SK-N-SH (cell line): ENCODE measurements at regions not wholly inside any gene's neighbourhood (a gene's known extent, or its start where the extent isn't known, plus 50 kb on each side); places are given as distances from the start of the nearest gene placed in this dataset.

ENCODE experiments used
- CTCF ChIA-PET: fragments of 300-600, 350-600 bp; formaldehyde crosslinking; extraction: SDS; loops from one replicate; lab custom pipeline; 2021; lab: Yijun Ruan, JAX
- POLR2A ChIA-PET: fragments of 350-600 bp; sonication (Branson Sonifier 250); formaldehyde crosslinking; extraction: SDS; loops from one replicate; lab custom pipeline; 2020; ENCODE audit warnings: antibody characterized with exemption, inconsistent platforms; lab: Yijun Ruan, JAX
- DNase-seq: peaks from one replicate; pipeline ENCODE4 v3.0.0; 2012
- H2AFZ ChIP-seq: fragments of 200-600 bp; sonication (generic); 2 replicates; pipeline ENCODE4 v1.8.1; 2016; ENCODE audit warnings: antibody characterized with exemption, mild to moderate bottlenecking, low read depth
- H3F3A ChIP-seq: fragments of 200-600 bp; sonication (generic); replicated peaks from 2 replicates; pipeline ENCODE3; 2016; ENCODE audit warnings: antibody characterized with exemption, mild to moderate bottlenecking; ENCODE audit not compliant: insufficient read depth
- H3K27ac ChIP-seq, 2 experiments: fragments of 200-500 bp in 1 of 2; fragments of 200-600 bp in 1 of 2; sonication (Bioruptor generic) in 1 of 2; sonication (generic), shearing (Covaris generic) in 1 of 2; 2 replicates each; pipeline versions ENCODE4 v1.5.1 to v1.6.1; 2014 to 2016; ENCODE audit warnings: low read depth in 2 of 2, inconsistent platforms in 1 of 2, low read length in 1 of 2, mild to moderate bottlenecking in 1 of 2, mixed read lengths in 1 of 2
- H3K27me3 ChIP-seq: fragments of 200-600 bp; sonication (generic), shearing (Covaris generic); 2 replicates; pipeline ENCODE4 v1.6.1; 2016; ENCODE audit warnings: mixed run types; ENCODE audit not compliant: insufficient read depth
- H3K36me3 ChIP-seq, 2 experiments: fragments of 200-500 bp in 1 of 2; fragments of 200-600 bp in 1 of 2; sonication (Bioruptor generic) in 1 of 2; sonication (generic) in 1 of 2; replicated peaks in 1 of 2; 2 replicates each; pipeline versions ENCODE3 to v1.5.1; 2014 to 2016; ENCODE audit warnings: low read length in 1 of 2, mild to moderate bottlenecking in 1 of 2; ENCODE audit not compliant: insufficient read depth in 2 of 2, control insufficient read depth in 1 of 2
- H3K4me1 ChIP-seq, 2 experiments: fragments of 200-500 bp in 1 of 2; fragments of 200-600 bp in 1 of 2; sonication (Bioruptor generic) in 1 of 2; sonication (generic), shearing (Covaris generic) in 1 of 2; 2 replicates each; pipeline versions ENCODE4 v1.5.1 to v1.6.1; 2014 to 2016; ENCODE audit warnings: low read depth in 1 of 2, low read length in 1 of 2, mixed run types in 1 of 2; ENCODE audit not compliant: insufficient read depth in 2 of 2, control insufficient read depth in 1 of 2
- H3K4me2 ChIP-seq: fragments of 200-600 bp; sonication (generic), shearing (Covaris generic); 2 replicates; pipeline ENCODE4 v1.6.1; 2017; ENCODE audit warnings: mixed run types
- H3K4me3 ChIP-seq, 2 experiments: fragments of 200-500 bp in 1 of 2; fragments of 200-600 bp in 1 of 2; sonication (Bioruptor generic) in 1 of 2; sonication (generic), shearing (Covaris generic) in 1 of 2; 2 replicates each; pipeline versions ENCODE4 v1.5.1 to v1.8.1; 2014 to 2016; ENCODE audit warnings: low read depth in 2 of 2, inconsistent platforms in 1 of 2, low read length in 1 of 2, mild to moderate bottlenecking in 1 of 2, mixed read lengths in 1 of 2, moderate library complexity in 1 of 2
- H3K79me2 ChIP-seq: fragments of 200-600 bp; sonication (generic); 2 replicates; pipeline ENCODE4 v1.8.1; 2017; ENCODE audit warnings: mild to moderate bottlenecking; ENCODE audit not compliant: insufficient read depth
- H3K9ac ChIP-seq: fragments of 200-600 bp; sonication (generic); 2 replicates; pipeline ENCODE4 v1.6.1; 2017; ENCODE audit warnings: mixed run types
- H3K9me2 ChIP-seq: fragments of 200-600 bp; sonication (generic); 2 replicates; pipeline ENCODE4 v1.6.1; 2017; ENCODE audit warnings: mixed run types
- H3K9me3 ChIP-seq: fragments of 200-600 bp; sonication (generic); 2 replicates; pipeline ENCODE4 v1.6.1; 2017; ENCODE audit warnings: mixed run types, mild to moderate bottlenecking, moderate library complexity
- H4K20me1 ChIP-seq: fragments of 200-600 bp; sonication (generic); 2 replicates; pipeline ENCODE4 v1.6.1; 2017; ENCODE audit warnings: mild to moderate bottlenecking, mixed run types; ENCODE audit not compliant: insufficient read depth
- FOXM1 ChIP-seq: IDR thresholded peaks from 2 replicates; pipeline ENCODE4 v1.4.0; 2012; ENCODE audit warnings: low read depth, mild to moderate bottlenecking
- NFIC ChIP-seq: IDR thresholded peaks from 2 replicates; pipeline ENCODE4 v1.4.0; 2012; ENCODE audit warnings: borderline replicate concordance
- POLR2AphosphoS5 ChIP-seq: IDR thresholded peaks from 2 replicates; pipeline ENCODE4 v1.6.1; 2012; ENCODE audit warnings: low read depth, low read length
- RFX5 ChIP-seq: IDR thresholded peaks from 2 replicates; pipeline ENCODE4 v1.6.1; 2012; ENCODE audit warnings: mild to moderate bottlenecking, improper control_type of control experiment, low read length
- TCF12 ChIP-seq: IDR thresholded peaks from 2 replicates; pipeline ENCODE4 v1.4.0; 2012
- YY1 ChIP-seq: IDR thresholded peaks from 2 replicates; pipeline ENCODE4 v1.4.0; 2012; ENCODE audit warnings: low read depth, mild to moderate bottlenecking
- WGBS: methylation state at CpG from one replicate; pipeline ENCODE4 v1.1.6; 2017; ENCODE audit warnings: low lambda C conversion rate; 5-methylcytosine and 5-hydroxymethylcytosine counted together
- TF ChIP-seq, protein P1 (sequence below): IDR thresholded peaks from 2 replicates; pipeline ENCODE4 v1.4.0; 2012; ENCODE audit warnings: low read depth, borderline replicate concordance

DNA sequence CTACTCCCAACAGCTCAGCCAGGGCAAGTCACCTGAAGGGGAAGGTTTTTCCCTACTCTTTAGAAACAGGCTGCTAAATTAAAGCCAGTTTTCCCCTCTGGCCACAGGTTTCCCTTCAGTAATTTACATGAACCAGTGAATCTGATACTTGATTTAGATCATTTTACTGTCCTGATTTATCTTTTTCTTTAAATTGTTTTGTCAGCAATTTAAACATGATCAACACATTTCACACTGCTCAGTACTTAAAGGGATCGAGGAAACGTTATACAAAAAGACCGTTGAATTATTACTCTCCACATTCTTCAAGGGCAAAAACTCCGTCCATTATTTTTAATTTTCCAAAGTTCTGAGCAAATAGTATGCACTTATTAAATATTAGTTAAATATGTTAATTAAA lies 1165.7 kb upstream of the GYPC start:
- WGBS: 14% methylated on average over 4 of the region's 4 CpGs
- CTCF ChIA-PET: no interaction called here

DNA sequence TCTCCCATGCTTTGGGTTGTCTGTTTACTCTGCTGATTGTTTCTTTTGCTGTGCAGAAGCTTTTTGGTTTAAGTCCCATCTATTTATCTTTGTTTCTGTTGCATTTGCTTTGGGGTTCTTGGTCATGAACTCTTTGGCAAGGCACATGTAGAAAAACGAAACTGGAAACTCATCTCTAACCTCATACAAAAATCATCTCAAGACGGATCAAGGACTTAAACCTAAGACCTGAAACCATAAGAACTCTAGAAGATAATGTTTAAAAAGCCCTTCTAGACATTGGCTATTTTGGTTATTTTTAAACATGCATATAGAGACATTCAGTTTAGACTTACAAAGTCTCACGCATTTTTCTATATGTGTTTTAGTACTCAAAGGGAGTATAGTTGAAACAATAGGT lies 1164.3 kb upstream of the GYPC start:
- Histone ChIP-seq H3F3A (no peaks in the 10 kb centered on the region), H3K9me2 (no peaks in the 10 kb centered on the region), H3K4me1 (no peaks in the 10 kb centered on the region), H4K20me1 (no peaks in the 10 kb centered on the region), H3K9ac (no peak overlapping the region), H3K4me2 (no peak overlapping the region), H3K36me3 (no peaks in the 10 kb centered on the region), H3K9me3 (no peaks in the 10 kb centered on the region), H3K79me2 (no peaks in the 10 kb centered on the region), H2AFZ (no peak overlapping the region), H3K27ac (no peak overlapping the region), H3K27me3 (no peaks in the 10 kb centered on the region), H3K4me3 (no peak overlapping the region)
- POLR2A ChIA-PET: no interaction called here
- WGBS: 13% methylated on average over 3 of the region's 3 CpGs
- no peak for DNase-seq
- CTCF ChIA-PET: no interaction called here
- no peak for TF ChIP-seq FOXM1
- TF ChIP-seq, protein P1, sequence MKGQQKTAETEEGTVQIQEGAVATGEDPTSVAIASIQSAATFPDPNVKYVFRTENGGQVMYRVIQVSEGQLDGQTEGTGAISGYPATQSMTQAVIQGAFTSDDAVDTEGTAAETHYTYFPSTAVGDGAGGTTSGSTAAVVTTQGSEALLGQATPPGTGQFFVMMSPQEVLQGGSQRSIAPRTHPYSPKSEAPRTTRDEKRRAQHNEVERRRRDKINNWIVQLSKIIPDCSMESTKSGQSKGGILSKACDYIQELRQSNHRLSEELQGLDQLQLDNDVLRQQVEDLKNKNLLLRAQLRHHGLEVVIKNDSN: no peak
- TF ChIP-seq RFX5: no peak
- no peak for TF ChIP-seq NFIC

More for the DNA sequence above, 1165.7 kb upstream of the GYPC start:
- Histone ChIP-seq H3K27ac (no peak overlapping the region), H3K4me1 (no peaks in the 10 kb centered on the region), H3K4me2 (no peak overlapping the region), H3K9me3 (no peaks in the 10 kb centered on the region), H3K9me2 (no peaks in the 10 kb centered on the region), H3K4me3 (no peak overlapping the region), H3K36me3 (no peaks in the 10 kb centered on the region), H3K9ac (no peak overlapping the region), H4K20me1 (no peaks in the 10 kb centered on the region), H3K79me2 (no peaks in the 10 kb centered on the region), H3F3A (no peaks in the 10 kb centered on the region)
- DNase-seq: no peak
- TF ChIP-seq YY1 (no peak), TCF12 (no peak)
- TF ChIP-seq, all 33 proteins: peak for 0
- Histone ChIP-seq H2AFZ (no peak overlapping the region), H3K27me3 (no peaks in the 10 kb centered on the region)
- POLR2A ChIA-PET: no interaction called here

DNA sequence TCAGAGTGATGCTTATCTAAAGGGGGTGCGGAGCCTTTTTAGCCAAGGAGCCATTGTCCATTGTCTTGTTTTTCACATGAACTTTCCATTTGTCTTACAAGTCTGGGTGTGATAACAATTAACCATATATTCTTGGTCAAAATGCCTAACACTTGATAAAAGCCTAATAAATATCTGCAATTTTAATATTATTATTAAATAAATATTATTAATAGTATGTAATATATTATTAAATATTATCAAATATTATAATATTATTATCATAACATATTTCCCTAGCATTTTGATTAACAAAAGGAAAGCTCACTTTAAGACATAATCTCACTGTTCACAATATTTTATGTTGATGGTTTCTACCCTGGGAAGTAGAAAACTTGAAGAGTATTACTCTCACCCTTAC lies 1143.6 kb upstream of the GYPC start:
- POLR2A ChIA-PET: no interaction called here
- no peak for TF ChIP-seq POLR2AphosphoS5
- CTCF ChIA-PET: no interaction called here
- no peak overlapping the region for H3K9ac ChIP-seq
- no peaks in the 10 kb centered on the region for H3K4me1 ChIP-seq
- H3K27me3 ChIP-seq: no peaks in the 10 kb centered on the region
- H3K36me3 ChIP-seq: no peaks in the 10 kb centered on the region
- no peaks in the 10 kb centered on the region for H3K79me2 ChIP-seq
- H3K9me2 ChIP-seq: no peaks in the 10 kb centered on the region
- H3K4me2 ChIP-seq: no peak overlapping the region
- DNase-seq: no peak
- no peaks in the 10 kb centered on the region for H4K20me1 ChIP-seq
- H2AFZ ChIP-seq: no peak overlapping the region
- no peaks in the 10 kb centered on the region for H3F3A ChIP-seq
- no peak overlapping the region for H3K27ac ChIP-seq
- WGBS: 59% methylated on average over 1 of the region's 1 CpG
- no peak overlapping the region for H3K4me3 ChIP-seq
- peaks cover 2% of the 10 kb centered on the region; the same call in 1 of the 2 replicates for H3K9me3 ChIP-seq
